Ishikawa (cell line): ENCODE measurements at regions not wholly inside any gene's neighbourhood (a gene's known extent, or its start where the extent isn't known, plus 50 kb on each side); places are given as distances from the start of the nearest gene placed in this dataset.

Experiments used
- CEBPB ChIP-seq: IDR thresholded peaks from 2 replicates; pipeline ENCODE4 v1.6.1; 2012
- EGR1 ChIP-seq: IDR thresholded peaks from 2 replicates; pipeline ENCODE4 v1.6.1; 2012
- EP300 ChIP-seq: IDR thresholded peaks from 2 replicates; pipeline ENCODE4 v1.6.1; 2012; ENCODE audit warnings: borderline replicate concordance
- NFIC ChIP-seq: IDR thresholded peaks from 2 replicates; pipeline ENCODE4 v1.6.1; 2012
- RAD21 ChIP-seq: IDR thresholded peaks from 2 replicates; pipeline ENCODE4 v1.6.1; 2012; ENCODE audit warnings: low read depth
- TAF1 ChIP-seq: IDR thresholded peaks from 2 replicates; pipeline ENCODE4 v1.6.1; 2012; ENCODE audit warnings: low read depth, mild to moderate bottlenecking
- TCF12 ChIP-seq: IDR thresholded peaks from 2 replicates; pipeline ENCODE4 v1.6.1; 2012; ENCODE audit warnings: low read depth
- TEAD4 ChIP-seq: IDR thresholded peaks from 2 replicates; pipeline ENCODE4 v1.6.1; 2012
- YY1 ChIP-seq: IDR thresholded peaks from 2 replicates; pipeline ENCODE4 v1.6.1; 2012; ENCODE audit warnings: low read depth
- ZBTB7A ChIP-seq: IDR thresholded peaks from 2 replicates; pipeline ENCODE4 v1.6.1; 2012; ENCODE audit warnings: low read depth
- TF ChIP-seq, protein P1 (sequence below): IDR thresholded peaks from 2 replicates; pipeline ENCODE4 v1.6.1; 2012
- TF ChIP-seq, protein P2 (sequence below): IDR thresholded peaks from 2 replicates; pipeline ENCODE4 v1.6.1; 2012; ENCODE audit warnings: low read depth, mild to moderate bottlenecking

DNA sequence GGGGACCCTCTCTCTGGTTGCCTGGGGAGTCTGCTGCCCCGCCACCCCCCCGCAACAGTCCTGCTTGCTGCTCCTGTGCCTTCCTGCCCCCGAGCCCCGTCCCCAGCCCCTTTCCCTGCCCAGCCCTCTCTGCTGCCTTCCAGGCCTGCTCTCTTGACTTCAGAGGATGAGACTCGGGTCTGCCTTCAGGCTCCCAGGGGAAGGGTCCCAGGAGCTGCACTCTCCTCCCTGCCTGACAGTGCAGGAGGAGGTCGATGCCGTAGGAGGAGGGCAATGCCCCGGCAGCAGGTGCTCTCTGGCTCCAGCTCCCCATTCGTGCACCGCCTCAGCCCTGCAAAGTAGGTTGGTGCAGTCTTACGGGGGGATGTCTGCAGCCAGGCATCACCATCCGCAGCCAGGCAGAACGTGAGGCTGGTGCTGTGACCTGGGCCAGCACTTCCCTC, 185.1 kb upstream of the C14orf180 start:
- no peak for TF ChIP-seq TAF1
- TF ChIP-seq, protein P1, sequence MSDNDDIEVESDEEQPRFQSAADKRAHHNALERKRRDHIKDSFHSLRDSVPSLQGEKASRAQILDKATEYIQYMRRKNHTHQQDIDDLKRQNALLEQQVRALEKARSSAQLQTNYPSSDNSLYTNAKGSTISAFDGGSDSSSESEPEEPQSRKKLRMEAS: no peak
- no peak for TF ChIP-seq TCF12
- no peak for TF ChIP-seq EP300
- TF ChIP-seq, protein P2, sequence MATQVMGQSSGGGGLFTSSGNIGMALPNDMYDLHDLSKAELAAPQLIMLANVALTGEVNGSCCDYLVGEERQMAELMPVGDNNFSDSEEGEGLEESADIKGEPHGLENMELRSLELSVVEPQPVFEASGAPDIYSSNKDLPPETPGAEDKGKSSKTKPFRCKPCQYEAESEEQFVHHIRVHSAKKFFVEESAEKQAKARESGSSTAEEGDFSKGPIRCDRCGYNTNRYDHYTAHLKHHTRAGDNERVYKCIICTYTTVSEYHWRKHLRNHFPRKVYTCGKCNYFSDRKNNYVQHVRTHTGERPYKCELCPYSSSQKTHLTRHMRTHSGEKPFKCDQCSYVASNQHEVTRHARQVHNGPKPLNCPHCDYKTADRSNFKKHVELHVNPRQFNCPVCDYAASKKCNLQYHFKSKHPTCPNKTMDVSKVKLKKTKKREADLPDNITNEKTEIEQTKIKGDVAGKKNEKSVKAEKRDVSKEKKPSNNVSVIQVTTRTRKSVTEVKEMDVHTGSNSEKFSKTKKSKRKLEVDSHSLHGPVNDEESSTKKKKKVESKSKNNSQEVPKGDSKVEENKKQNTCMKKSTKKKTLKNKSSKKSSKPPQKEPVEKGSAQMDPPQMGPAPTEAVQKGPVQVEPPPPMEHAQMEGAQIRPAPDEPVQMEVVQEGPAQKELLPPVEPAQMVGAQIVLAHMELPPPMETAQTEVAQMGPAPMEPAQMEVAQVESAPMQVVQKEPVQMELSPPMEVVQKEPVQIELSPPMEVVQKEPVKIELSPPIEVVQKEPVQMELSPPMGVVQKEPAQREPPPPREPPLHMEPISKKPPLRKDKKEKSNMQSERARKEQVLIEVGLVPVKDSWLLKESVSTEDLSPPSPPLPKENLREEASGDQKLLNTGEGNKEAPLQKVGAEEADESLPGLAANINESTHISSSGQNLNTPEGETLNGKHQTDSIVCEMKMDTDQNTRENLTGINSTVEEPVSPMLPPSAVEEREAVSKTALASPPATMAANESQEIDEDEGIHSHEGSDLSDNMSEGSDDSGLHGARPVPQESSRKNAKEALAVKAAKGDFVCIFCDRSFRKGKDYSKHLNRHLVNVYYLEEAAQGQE: no peak
- TF ChIP-seq EGR1: no peak
- TF ChIP-seq ZBTB7A: no peak
- no peak for TF ChIP-seq YY1
- no peak for TF ChIP-seq NFIC
- TF ChIP-seq CEBPB: no peak
- TF ChIP-seq RAD21: no peak
- no peak for TF ChIP-seq TEAD4
